B cell (primary cell): ENCODE measurements at regions not wholly inside any gene's neighbourhood (a gene's known extent, or its start where the extent isn't known, plus 50 kb on each side); places are given as distances from the start of the nearest gene placed in this dataset.

Experiments used
- ATAC-seq: fragments of 200-7000 bp; cut with Tn5 transposase; one replicate; pipeline ENCODE4 v1.10.0; 2021; ENCODE audit warnings: low read depth, mild to moderate bottlenecking, moderate number of reproducible peaks, moderate library complexity
- CTCF ChIA-PET: fragments of 350-600 bp; sonication (Branson Sonifier 250); formaldehyde crosslinking; loops from one replicate; lab custom pipeline; 2021; ENCODE audit warnings: antibody characterized with exemption, inconsistent platforms; lab: Charles Lee
- POLR2A ChIA-PET: fragments of 350-600 bp; sonication (Branson Sonifier 250); formaldehyde crosslinking; loops from one replicate; lab custom pipeline; 2021; ENCODE audit warnings: antibody characterized with exemption; lab: Charles Lee
- DNase-seq: peaks from one replicate; pipeline ENCODE4 v3.0.0; 2013
- H2AFZ ChIP-seq: 2 replicates; pipeline ENCODE4 v1.6.1; 2012; ENCODE audit warnings: mild to moderate bottlenecking, low read depth, low read length; ENCODE audit not compliant: insufficient read depth, poor library complexity, severe bottlenecking
- H3K27ac ChIP-seq, 2 donors: 1 replicate in 1 of 2; 2 replicates in 1 of 2; pipeline ENCODE4 v1.5.1; 2012 to 2013; ENCODE audit warnings: low read length in 2 of 2, mild to moderate bottlenecking in 2 of 2, moderate library complexity in 1 of 2
- H3K27me3 ChIP-seq, 4 experiments: fragments of 200-600 bp in 1 of 4; sonication (generic) in 1 of 4; replicated peaks in 1 of 4; 1 replicate in 2 of 4; 2 replicates in 2 of 4; pipeline versions ENCODE4 v1.6.1 to v1.7.0; 2013 to 2016; ENCODE audit warnings: low read length in 3 of 4, mild to moderate bottlenecking in 2 of 4, mixed read lengths in 1 of 4, moderate library complexity in 1 of 4; ENCODE audit not compliant: insufficient read depth in 4 of 4, control insufficient read depth in 3 of 4; ENCODE audit errors: control extremely low read depth in 1 of 4
- H3K36me3 ChIP-seq, 2 experiments: replicated peaks in 1 of 2; 1 replicate in 1 of 2; 2 replicates in 1 of 2; pipeline versions ENCODE4 v1.6.1 to v1.7.1; 2013; ENCODE audit warnings: low read length in 1 of 2; ENCODE audit not compliant: insufficient read depth in 2 of 2, control insufficient read depth in 1 of 2; ENCODE audit errors: control extremely low read depth in 1 of 2, extremely low read depth in 1 of 2
- H3K4me1 ChIP-seq, 2 donors: fragments of 200-600 bp in 1 of 2; sonication (generic) in 1 of 2; 1 replicate in 1 of 2; 2 replicates in 1 of 2; pipeline versions ENCODE4 v1.5.1 to v1.6.1; 2013 to 2017; ENCODE audit warnings: low read length in 2 of 2; ENCODE audit not compliant: control insufficient read depth in 2 of 2, insufficient read depth in 2 of 2
- H3K4me2 ChIP-seq: replicated peaks from 2 replicates; pipeline ENCODE3; 2012; ENCODE audit warnings: mild to moderate bottlenecking, low read depth, low read length; ENCODE audit not compliant: poor library complexity, severe bottlenecking
- H3K4me3 ChIP-seq, 5 experiments: fragments of 200-600 bp in 1 of 5; sonication (generic) in 1 of 5; 1 replicate in 3 of 5; 2 replicates in 2 of 5; pipeline versions ENCODE4 v1.5.1 to v1.7.0; 2011 to 2016; ENCODE audit warnings: low read length in 4 of 5, mild to moderate bottlenecking in 4 of 5, low read depth in 2 of 5, control low read depth in 1 of 5, moderate library complexity in 1 of 5; ENCODE audit not compliant: insufficient read depth in 1 of 5; ENCODE audit errors: control extremely low read depth in 1 of 5, extremely low read depth in 1 of 5
- H3K79me2 ChIP-seq: fragments of 200-600 bp; sonication (generic); one replicate; pipeline ENCODE4 v1.6.0; 2016; ENCODE audit warnings: low read length; ENCODE audit not compliant: control insufficient read depth, insufficient read depth
- H3K9ac ChIP-seq: fragments of 200-600 bp; sonication (generic); 2 replicates; pipeline ENCODE4 v1.6.1; 2017; ENCODE audit warnings: mild to moderate bottlenecking, low read length, moderate library complexity
- H3K9me3 ChIP-seq, 3 donors: one replicate each; pipeline versions ENCODE4 v1.6.1 to v1.7.1; 2013; ENCODE audit warnings: low read length in 2 of 3; ENCODE audit not compliant: control insufficient read depth in 2 of 3, insufficient read depth in 1 of 3; ENCODE audit errors: control extremely low read depth in 1 of 3
- H4K20me1 ChIP-seq: 2 replicates; pipeline ENCODE4 v1.6.0; 2012; ENCODE audit warnings: mild to moderate bottlenecking, low read length; ENCODE audit not compliant: insufficient read depth, control insufficient read depth, poor library complexity, severe bottlenecking
- H3K27ac Mint-ChIP-seq: one replicate; pipeline ENCODE4 v1.8.0; 2021; ENCODE audit warnings: mixed read lengths
- H3K27me3 Mint-ChIP-seq: one replicate; pipeline ENCODE4 v1.8.0; 2021; ENCODE audit warnings: mixed read lengths
- H3K4me1 Mint-ChIP-seq: one replicate; pipeline ENCODE4 v1.8.0; 2021; ENCODE audit warnings: mixed read lengths
- H3K4me3 Mint-ChIP-seq: one replicate; pipeline ENCODE4 v1.8.0; 2021; ENCODE audit warnings: mixed read lengths
- H3K9me3 Mint-ChIP-seq: one replicate; pipeline ENCODE4 v1.8.0; 2022; ENCODE audit warnings: mixed read lengths; ENCODE audit not compliant: insufficient read depth
- EZH2 ChIP-seq: IDR thresholded peaks from 2 replicates; pipeline ENCODE4 v1.6.1; 2012; ENCODE audit warnings: borderline replicate concordance, low read depth, mild to moderate bottlenecking, moderate library complexity, low read length; ENCODE audit not compliant: insufficient read depth, poor library complexity, severe bottlenecking
- WGBS: methylation state at CpG from one replicate; pipeline ENCODE4 v1.1.5; 2013; ENCODE audit warnings: missing lambda C conversion rate; ENCODE audit not compliant: insufficient coverage; 5-methylcytosine and 5-hydroxymethylcytosine counted together
- intact Hi-C: fragments of 100-400 bp; cut with micrococcal nuclease; formaldehyde crosslinking; loops from one replicate; pipeline ENCODE4 v1.10.0; 2022
- TF ChIP-seq, protein P1 (sequence below): fragments of 200-600 bp; IDR thresholded peaks from one replicate; pipeline ENCODE4 v1.8.0; 2022; ENCODE audit warnings: antibody characterized with exemption, mild to moderate bottlenecking

DNA sequence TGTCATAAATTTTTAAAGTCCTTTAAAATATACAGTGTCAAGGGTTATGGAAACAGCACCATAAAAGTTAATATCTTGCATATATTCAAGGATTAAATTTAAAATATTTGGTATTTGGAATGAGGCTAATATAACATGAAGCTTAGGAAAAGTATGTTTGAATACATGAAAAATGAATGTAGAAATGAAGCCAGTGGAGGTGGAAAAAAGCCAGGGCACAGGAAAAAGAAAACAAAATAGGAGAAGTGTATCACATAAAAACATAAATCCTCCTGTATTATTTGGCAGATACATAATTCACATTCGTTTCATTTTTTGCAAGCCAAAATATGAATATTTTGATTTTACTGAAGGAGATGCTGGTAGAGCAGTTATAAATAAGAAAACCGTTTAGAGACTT is 587.0 kb upstream of the ZNF608 start:
- intact Hi-C loops = no loop called here
- Mint-ChIP-seq H3K27ac (no peak overlapping the region), H3K4me1 (peaks cover 9% of the 10 kb centered on the region), H3K4me3 (no peak overlapping the region), H3K27me3 (no peaks in the 10 kb centered on the region), H3K9me3 (no peaks in the 10 kb centered on the region)
- ChIA-PET POLR2A (no interaction called here), CTCF (no interaction called here)
- H3K4me1 ChIP-seq = peaks cover 0 to under 1% of the 10 kb centered on the region in 2 donors
- no peak overlapping the region for H3K9ac ChIP-seq
- no peaks in the 10 kb centered on the region for H3K27me3 ChIP-seq
- no peak overlapping the region for H3K27ac ChIP-seq
- no peaks in the 10 kb centered on the region for H3K9me3 ChIP-seq
- ATAC-seq (no peak), DNase-seq (no peak)
- no peaks in the 10 kb centered on the region for H4K20me1 ChIP-seq
- no peak for TF ChIP-seq EZH2
- TF ChIP-seq, protein P1, sequence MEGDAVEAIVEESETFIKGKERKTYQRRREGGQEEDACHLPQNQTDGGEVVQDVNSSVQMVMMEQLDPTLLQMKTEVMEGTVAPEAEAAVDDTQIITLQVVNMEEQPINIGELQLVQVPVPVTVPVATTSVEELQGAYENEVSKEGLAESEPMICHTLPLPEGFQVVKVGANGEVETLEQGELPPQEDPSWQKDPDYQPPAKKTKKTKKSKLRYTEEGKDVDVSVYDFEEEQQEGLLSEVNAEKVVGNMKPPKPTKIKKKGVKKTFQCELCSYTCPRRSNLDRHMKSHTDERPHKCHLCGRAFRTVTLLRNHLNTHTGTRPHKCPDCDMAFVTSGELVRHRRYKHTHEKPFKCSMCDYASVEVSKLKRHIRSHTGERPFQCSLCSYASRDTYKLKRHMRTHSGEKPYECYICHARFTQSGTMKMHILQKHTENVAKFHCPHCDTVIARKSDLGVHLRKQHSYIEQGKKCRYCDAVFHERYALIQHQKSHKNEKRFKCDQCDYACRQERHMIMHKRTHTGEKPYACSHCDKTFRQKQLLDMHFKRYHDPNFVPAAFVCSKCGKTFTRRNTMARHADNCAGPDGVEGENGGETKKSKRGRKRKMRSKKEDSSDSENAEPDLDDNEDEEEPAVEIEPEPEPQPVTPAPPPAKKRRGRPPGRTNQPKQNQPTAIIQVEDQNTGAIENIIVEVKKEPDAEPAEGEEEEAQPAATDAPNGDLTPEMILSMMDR = no peak
- WGBS = no CpG with 5 or more reads among the region's 2 CpGs
- no peaks in the 10 kb centered on the region for H3K36me3 ChIP-seq
- H3K4me2 ChIP-seq = no peak overlapping the region
- H3K79me2 ChIP-seq = no peaks in the 10 kb centered on the region
- H2AFZ ChIP-seq = no peak overlapping the region
- no peak overlapping the region for H3K4me3 ChIP-seq

DNA sequence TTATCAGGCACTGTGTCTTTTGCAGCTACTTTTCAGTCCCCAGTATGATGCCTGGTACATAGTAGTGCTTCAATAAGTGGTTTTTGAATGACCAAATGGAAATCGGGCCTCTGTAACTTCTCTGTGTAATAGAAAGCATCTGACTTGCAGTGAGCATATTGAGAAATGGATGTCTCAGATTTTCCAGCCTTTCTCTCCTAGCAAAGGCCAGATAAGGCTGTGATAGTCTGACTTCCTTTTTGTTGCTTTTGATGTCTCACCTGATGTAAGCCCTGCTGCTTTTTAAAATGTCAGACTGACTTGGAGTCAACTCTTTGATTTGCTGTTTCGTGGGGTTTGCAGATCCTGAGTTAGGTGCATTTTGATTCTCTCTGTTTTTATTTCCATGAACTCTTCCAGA is 590.0 kb upstream of the ZNF608 start:
- no peak overlapping the region for H3K4me2 ChIP-seq
- H3K27ac ChIP-seq = no peak overlapping the region
- 38% methylated on average over 2 of the region's 2 CpGs for WGBS
- Mint-ChIP-seq H3K27me3 (no peaks in the 10 kb centered on the region), H3K9me3 (no peaks in the 10 kb centered on the region), H3K4me1 (peaks cover 18% of the 10 kb centered on the region), H3K4me3 (no peak overlapping the region), H3K27ac (no peak overlapping the region)
- DNase-seq (no peak), ATAC-seq (no peak)
- ChIA-PET POLR2A (no interaction called here), CTCF (no interaction called here)
- H3K36me3 ChIP-seq = no peaks in the 10 kb centered on the region
- peaks cover 0 to 5% of the 10 kb centered on the region in 2 donors for H3K4me1 ChIP-seq
- intact Hi-C loops = no loop called here
- TF ChIP-seq EZH2 = no peak
- TF ChIP-seq, protein P1 = no peak
- no peaks in the 10 kb centered on the region for H3K27me3 ChIP-seq
- H4K20me1 ChIP-seq = no peaks in the 10 kb centered on the region
- H3K4me3 ChIP-seq = no peak overlapping the region
- H3K79me2 ChIP-seq = no peaks in the 10 kb centered on the region
- H3K9ac ChIP-seq = no peak overlapping the region
- H2AFZ ChIP-seq = no peak overlapping the region
- H3K9me3 ChIP-seq = no peaks in the 10 kb centered on the region
